ENCODE measurements at regions not wholly inside any gene's neighbourhood (a gene's known extent, or its start where the extent isn't known, plus 50 kb on each side); places are given as distances from the start of the nearest gene placed in this dataset.

DNA sequence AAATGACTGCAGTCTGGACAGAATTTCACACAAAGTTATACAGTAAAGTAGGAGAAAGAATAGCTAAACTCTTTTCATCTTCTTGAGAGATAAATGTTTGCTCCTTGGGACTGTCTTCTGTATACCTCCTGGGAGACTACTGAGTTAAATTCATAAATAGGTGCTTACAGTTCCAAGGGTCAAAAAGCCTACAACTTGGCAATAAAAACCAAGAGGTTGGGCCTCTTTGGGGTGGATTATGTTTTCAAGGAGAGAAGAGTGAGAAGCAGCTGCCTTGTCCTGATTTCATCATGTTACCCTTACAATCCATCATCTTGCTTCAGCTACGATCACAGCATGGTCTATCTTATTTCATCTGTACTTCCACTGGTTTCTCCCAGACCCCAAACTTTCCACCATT, 213.2 kb upstream of the RPS23 start (continued):
- TF ChIP-seq, protein P1, sequence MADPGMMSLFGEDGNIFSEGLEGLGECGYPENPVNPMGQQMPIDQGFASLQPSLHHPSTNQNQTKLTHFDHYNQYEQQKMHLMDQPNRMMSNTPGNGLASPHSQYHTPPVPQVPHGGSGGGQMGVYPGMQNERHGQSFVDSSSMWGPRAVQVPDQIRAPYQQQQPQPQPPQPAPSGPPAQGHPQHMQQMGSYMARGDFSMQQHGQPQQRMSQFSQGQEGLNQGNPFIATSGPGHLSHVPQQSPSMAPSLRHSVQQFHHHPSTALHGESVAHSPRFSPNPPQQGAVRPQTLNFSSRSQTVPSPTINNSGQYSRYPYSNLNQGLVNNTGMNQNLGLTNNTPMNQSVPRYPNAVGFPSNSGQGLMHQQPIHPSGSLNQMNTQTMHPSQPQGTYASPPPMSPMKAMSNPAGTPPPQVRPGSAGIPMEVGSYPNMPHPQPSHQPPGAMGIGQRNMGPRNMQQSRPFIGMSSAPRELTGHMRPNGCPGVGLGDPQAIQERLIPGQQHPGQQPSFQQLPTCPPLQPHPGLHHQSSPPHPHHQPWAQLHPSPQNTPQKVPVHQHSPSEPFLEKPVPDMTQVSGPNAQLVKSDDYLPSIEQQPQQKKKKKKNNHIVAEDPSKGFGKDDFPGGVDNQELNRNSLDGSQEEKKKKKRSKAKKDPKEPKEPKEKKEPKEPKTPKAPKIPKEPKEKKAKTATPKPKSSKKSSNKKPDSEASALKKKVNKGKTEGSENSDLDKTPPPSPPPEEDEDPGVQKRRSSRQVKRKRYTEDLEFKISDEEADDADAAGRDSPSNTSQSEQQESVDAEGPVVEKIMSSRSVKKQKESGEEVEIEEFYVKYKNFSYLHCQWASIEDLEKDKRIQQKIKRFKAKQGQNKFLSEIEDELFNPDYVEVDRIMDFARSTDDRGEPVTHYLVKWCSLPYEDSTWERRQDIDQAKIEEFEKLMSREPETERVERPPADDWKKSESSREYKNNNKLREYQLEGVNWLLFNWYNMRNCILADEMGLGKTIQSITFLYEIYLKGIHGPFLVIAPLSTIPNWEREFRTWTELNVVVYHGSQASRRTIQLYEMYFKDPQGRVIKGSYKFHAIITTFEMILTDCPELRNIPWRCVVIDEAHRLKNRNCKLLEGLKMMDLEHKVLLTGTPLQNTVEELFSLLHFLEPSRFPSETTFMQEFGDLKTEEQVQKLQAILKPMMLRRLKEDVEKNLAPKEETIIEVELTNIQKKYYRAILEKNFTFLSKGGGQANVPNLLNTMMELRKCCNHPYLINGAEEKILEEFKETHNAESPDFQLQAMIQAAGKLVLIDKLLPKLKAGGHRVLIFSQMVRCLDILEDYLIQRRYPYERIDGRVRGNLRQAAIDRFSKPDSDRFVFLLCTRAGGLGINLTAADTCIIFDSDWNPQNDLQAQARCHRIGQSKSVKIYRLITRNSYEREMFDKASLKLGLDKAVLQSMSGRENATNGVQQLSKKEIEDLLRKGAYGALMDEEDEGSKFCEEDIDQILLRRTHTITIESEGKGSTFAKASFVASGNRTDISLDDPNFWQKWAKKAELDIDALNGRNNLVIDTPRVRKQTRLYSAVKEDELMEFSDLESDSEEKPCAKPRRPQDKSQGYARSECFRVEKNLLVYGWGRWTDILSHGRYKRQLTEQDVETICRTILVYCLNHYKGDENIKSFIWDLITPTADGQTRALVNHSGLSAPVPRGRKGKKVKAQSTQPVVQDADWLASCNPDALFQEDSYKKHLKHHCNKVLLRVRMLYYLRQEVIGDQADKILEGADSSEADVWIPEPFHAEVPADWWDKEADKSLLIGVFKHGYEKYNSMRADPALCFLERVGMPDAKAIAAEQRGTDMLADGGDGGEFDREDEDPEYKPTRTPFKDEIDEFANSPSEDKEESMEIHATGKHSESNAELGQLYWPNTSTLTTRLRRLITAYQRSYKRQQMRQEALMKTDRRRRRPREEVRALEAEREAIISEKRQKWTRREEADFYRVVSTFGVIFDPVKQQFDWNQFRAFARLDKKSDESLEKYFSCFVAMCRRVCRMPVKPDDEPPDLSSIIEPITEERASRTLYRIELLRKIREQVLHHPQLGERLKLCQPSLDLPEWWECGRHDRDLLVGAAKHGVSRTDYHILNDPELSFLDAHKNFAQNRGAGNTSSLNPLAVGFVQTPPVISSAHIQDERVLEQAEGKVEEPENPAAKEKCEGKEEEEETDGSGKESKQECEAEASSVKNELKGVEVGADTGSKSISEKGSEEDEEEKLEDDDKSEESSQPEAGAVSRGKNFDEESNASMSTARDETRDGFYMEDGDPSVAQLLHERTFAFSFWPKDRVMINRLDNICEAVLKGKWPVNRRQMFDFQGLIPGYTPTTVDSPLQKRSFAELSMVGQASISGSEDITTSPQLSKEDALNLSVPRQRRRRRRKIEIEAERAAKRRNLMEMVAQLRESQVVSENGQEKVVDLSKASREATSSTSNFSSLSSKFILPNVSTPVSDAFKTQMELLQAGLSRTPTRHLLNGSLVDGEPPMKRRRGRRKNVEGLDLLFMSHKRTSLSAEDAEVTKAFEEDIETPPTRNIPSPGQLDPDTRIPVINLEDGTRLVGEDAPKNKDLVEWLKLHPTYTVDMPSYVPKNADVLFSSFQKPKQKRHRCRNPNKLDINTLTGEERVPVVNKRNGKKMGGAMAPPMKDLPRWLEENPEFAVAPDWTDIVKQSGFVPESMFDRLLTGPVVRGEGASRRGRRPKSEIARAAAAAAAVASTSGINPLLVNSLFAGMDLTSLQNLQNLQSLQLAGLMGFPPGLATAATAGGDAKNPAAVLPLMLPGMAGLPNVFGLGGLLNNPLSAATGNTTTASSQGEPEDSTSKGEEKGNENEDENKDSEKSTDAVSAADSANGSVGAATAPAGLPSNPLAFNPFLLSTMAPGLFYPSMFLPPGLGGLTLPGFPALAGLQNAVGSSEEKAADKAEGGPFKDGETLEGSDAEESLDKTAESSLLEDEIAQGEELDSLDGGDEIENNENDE (IDR thresholded peaks at IDR 0.05; ENCODE audit: insufficient replicate concordance, low read length): no peak
- TF ChIP-seq BRCA1 (IDR thresholded peaks at IDR 0.05; ENCODE audit: low read depth, low read length) (no peak), SIN3A (conservative IDR thresholded peaks at IDR 0.05 in 1 of 2, IDR thresholded peaks at IDR 0.05 in 1 of 2; ENCODE audit: low read depth in 1 of 2, low read length in 2 of 2) (no peak), CBX5 (IDR thresholded peaks at IDR 0.05; ENCODE audit: low read depth, low read length) (no peak), RNF2 (IDR thresholded peaks at IDR 0.05; ENCODE audit: borderline replicate concordance, low read depth, low read length, missing control alignments, poor library complexity, severe bottlenecking) (no peak), TAF1 (IDR thresholded peaks at IDR 0.05; ENCODE audit: low read depth, low read length) (no peak)

Data from H1 (cell line).